Transverse colon (tissue), 4 donors: ENCODE measurements at regions not wholly inside any gene's neighbourhood (a gene's known extent, or its start where the extent isn't known, plus 50 kb on each side); places are given as distances from the start of the nearest gene placed in this dataset.

ENCODE experiments used
- CTCF ChIP-seq, 5 experiments: fragments of 200-600 bp in 3 of 5; fragments of 450-650 bp in 2 of 5; sonication (generic) in 3 of 5; IDR thresholded peaks; 1 replicate in 2 of 5; 2 replicates in 3 of 5; pipeline ENCODE4 v1.5.1; 2016 to 2017; ENCODE audit warnings: antibody characterized with exemption in 5 of 5, inconsistent platforms in 3 of 5, mild to moderate bottlenecking in 2 of 5, moderate library complexity in 1 of 5
- EP300 ChIP-seq: sonication (generic); formaldehyde crosslinking; IDR thresholded peaks from one replicate; pipeline ENCODE4 v1.6.1; 2017; ENCODE audit warnings: antibody characterized with exemption, low read depth
- POLR2AphosphoS5 ChIP-seq, 3 donors: sonication (generic); formaldehyde crosslinking; IDR thresholded peaks; one replicate each; pipeline ENCODE4 v1.6.1; 2016; ENCODE audit warnings: antibody characterized with exemption in 3 of 3

GRCh38 chr4:156593464-156593863 lies 378.1 kb downstream of the PDGFC start:
- TF ChIP-seq CTCF (IDR thresholded peaks at IDR 0.05): no peak
- TF ChIP-seq POLR2AphosphoS5 (IDR thresholded peaks at IDR 0.05): no peak
- TF ChIP-seq EP300: no peak
